HEK293 (cell line): ENCODE measurements at regions not wholly inside any gene's neighbourhood (a gene's known extent, or its start where the extent isn't known, plus 50 kb on each side); places are given as distances from the start of the nearest gene placed in this dataset.

Experiments used
- HOXA7 ChIP-seq: sonication (generic); formaldehyde crosslinking; IDR thresholded peaks from 2 replicates; pipeline ENCODE4 v1.8.1; 2022; ENCODE audit warnings: missing genetic modification reagents, borderline replicate concordance
- RBAK ChIP-seq: fragments of 450-650 bp; formaldehyde crosslinking; IDR thresholded peaks from 2 replicates; pipeline ENCODE4 v1.5.1; 2016; ENCODE audit warnings: missing biosample characterization, missing genetic modification characterization
- SCRT1 ChIP-seq: fragments of 450-650 bp; formaldehyde crosslinking; IDR thresholded peaks from 2 replicates; pipeline ENCODE4 v1.5.1; 2016; ENCODE audit warnings: missing biosample characterization, missing genetic modification characterization, borderline replicate concordance
- SETDB1 ChIP-seq: IDR thresholded peaks from one replicate; pipeline ENCODE4 v1.6.1; 2017; ENCODE audit warnings: mild to moderate bottlenecking, low read length, moderate library complexity, mixed read lengths; ENCODE audit not compliant: insufficient read length
- ZBTB48 ChIP-seq: fragments of 450-650 bp; formaldehyde crosslinking; IDR thresholded peaks from 2 replicates; pipeline ENCODE4 v1.5.1; 2016; ENCODE audit warnings: missing biosample characterization, missing genetic modification characterization
- ZFP69B ChIP-seq: fragments of 450-650 bp; formaldehyde crosslinking; IDR thresholded peaks from 2 replicates; pipeline ENCODE4 v1.5.1; 2016; ENCODE audit warnings: missing biosample characterization, missing genetic modification characterization
- ZIC2 ChIP-seq: fragments of 450-650 bp; formaldehyde crosslinking; IDR thresholded peaks from 2 replicates; pipeline ENCODE4 v1.5.1; 2016; ENCODE audit warnings: missing biosample characterization, missing genetic modification characterization
- ZNF112 ChIP-seq: fragments of 450-650 bp; formaldehyde crosslinking; IDR thresholded peaks from 2 replicates; pipeline ENCODE4 v1.5.0; 2017; ENCODE audit warnings: missing biosample characterization, missing genetic modification characterization
- ZNF132 ChIP-seq: fragments of 450-650 bp; formaldehyde crosslinking; IDR thresholded peaks from 2 replicates; pipeline ENCODE4 v1.5.1; 2017; ENCODE audit warnings: missing biosample characterization, missing genetic modification characterization, borderline replicate concordance
- ZNF239 ChIP-seq: fragments of 450-650 bp; formaldehyde crosslinking; IDR thresholded peaks from 2 replicates; pipeline ENCODE4 v1.5.1; 2016; ENCODE audit warnings: missing biosample characterization, missing genetic modification characterization
- ZNF266 ChIP-seq: fragments of 450-650 bp; formaldehyde crosslinking; IDR thresholded peaks from 2 replicates; pipeline ENCODE4 v1.5.1; 2016; ENCODE audit warnings: missing biosample characterization, missing genetic modification characterization, low read depth
- ZNF510 ChIP-seq: fragments of 450-650 bp; formaldehyde crosslinking; IDR thresholded peaks from 2 replicates; pipeline ENCODE4 v1.5.1; 2018; ENCODE audit warnings: mild to moderate bottlenecking, missing genetic modification characterization, missing biosample characterization; ENCODE audit not compliant: insufficient replicate concordance
- ZNF529 ChIP-seq: fragments of 450-650 bp; formaldehyde crosslinking; IDR thresholded peaks from 2 replicates; pipeline ENCODE4 v1.5.1; 2017; ENCODE audit warnings: missing genetic modification characterization, missing biosample characterization; ENCODE audit not compliant: insufficient replicate concordance
- ZNF548 ChIP-seq: fragments of 450-650 bp; formaldehyde crosslinking; IDR thresholded peaks from 2 replicates; pipeline ENCODE4 v1.5.1; 2016; ENCODE audit warnings: missing biosample characterization, missing genetic modification characterization
- ZNF560 ChIP-seq: fragments of 450-650 bp; formaldehyde crosslinking; IDR thresholded peaks from 2 replicates; pipeline ENCODE4 v1.5.1; 2017; ENCODE audit warnings: missing biosample characterization, missing genetic modification characterization, borderline replicate concordance
- ZNF623 ChIP-seq: fragments of 450-650 bp; formaldehyde crosslinking; IDR thresholded peaks from 2 replicates; pipeline ENCODE4 v1.5.1; 2016; ENCODE audit warnings: missing biosample characterization, missing genetic modification characterization
- ZNF664 ChIP-seq: fragments of 450-650 bp; formaldehyde crosslinking; IDR thresholded peaks from 2 replicates; pipeline ENCODE4 v1.5.1; 2016; ENCODE audit warnings: missing biosample characterization, missing genetic modification characterization
- ZNF707 ChIP-seq: fragments of 450-650 bp; formaldehyde crosslinking; IDR thresholded peaks from 2 replicates; pipeline ENCODE4 v1.5.1; 2016; ENCODE audit warnings: missing biosample characterization, missing genetic modification characterization
- ZNF843 ChIP-seq: fragments of 450-650 bp; formaldehyde crosslinking; IDR thresholded peaks from 2 replicates; pipeline ENCODE4 v1.5.1; 2016; ENCODE audit warnings: missing biosample characterization, missing genetic modification characterization
- ZSCAN30 ChIP-seq: fragments of 450-650 bp; IDR thresholded peaks from 2 replicates; pipeline ENCODE4 v1.5.1; 2018; ENCODE audit warnings: missing biosample characterization, mild to moderate bottlenecking, missing genetic modification characterization, moderate library complexity
- TF ChIP-seq, protein P1 (sequence below): fragments of 450-650 bp; formaldehyde crosslinking; IDR thresholded peaks from 2 replicates; pipeline ENCODE4 v1.5.0; 2017; ENCODE audit warnings: missing biosample characterization, missing genetic modification characterization, borderline replicate concordance
- TF ChIP-seq, protein P2 (sequence below): fragments of 450-650 bp; formaldehyde crosslinking; IDR thresholded peaks from 2 replicates; pipeline ENCODE4 v1.5.1; 2017; ENCODE audit warnings: missing biosample characterization, missing genetic modification characterization
- TF ChIP-seq, protein P3 (sequence below): IDR thresholded peaks from 2 replicates; pipeline ENCODE4 v1.6.1; 2011; ENCODE audit warnings: mild to moderate bottlenecking, low read depth, low read length, borderline replicate concordance
- TF ChIP-seq, protein P4 (sequence below): fragments of 450-650 bp; formaldehyde crosslinking; IDR thresholded peaks from 2 replicates; pipeline ENCODE4 v1.5.1; 2017; ENCODE audit warnings: missing biosample characterization, missing genetic modification characterization
- TF ChIP-seq, protein P5 (sequence below): fragments of 450-650 bp; formaldehyde crosslinking; IDR thresholded peaks from 2 replicates; pipeline ENCODE4 v1.5.1; 2016; ENCODE audit warnings: missing biosample characterization, missing genetic modification characterization, borderline replicate concordance
- TF ChIP-seq, protein P6 (sequence below): fragments of 450-650 bp; formaldehyde crosslinking; IDR thresholded peaks from 2 replicates; pipeline ENCODE4 v1.5.1; 2016; ENCODE audit warnings: missing biosample characterization, missing genetic modification characterization
- TF ChIP-seq, protein P7 (sequence below): fragments of 450-650 bp; formaldehyde crosslinking; IDR thresholded peaks from 2 replicates; pipeline ENCODE4 v1.5.1; 2016; ENCODE audit warnings: missing biosample characterization, missing genetic modification characterization

DNA sequence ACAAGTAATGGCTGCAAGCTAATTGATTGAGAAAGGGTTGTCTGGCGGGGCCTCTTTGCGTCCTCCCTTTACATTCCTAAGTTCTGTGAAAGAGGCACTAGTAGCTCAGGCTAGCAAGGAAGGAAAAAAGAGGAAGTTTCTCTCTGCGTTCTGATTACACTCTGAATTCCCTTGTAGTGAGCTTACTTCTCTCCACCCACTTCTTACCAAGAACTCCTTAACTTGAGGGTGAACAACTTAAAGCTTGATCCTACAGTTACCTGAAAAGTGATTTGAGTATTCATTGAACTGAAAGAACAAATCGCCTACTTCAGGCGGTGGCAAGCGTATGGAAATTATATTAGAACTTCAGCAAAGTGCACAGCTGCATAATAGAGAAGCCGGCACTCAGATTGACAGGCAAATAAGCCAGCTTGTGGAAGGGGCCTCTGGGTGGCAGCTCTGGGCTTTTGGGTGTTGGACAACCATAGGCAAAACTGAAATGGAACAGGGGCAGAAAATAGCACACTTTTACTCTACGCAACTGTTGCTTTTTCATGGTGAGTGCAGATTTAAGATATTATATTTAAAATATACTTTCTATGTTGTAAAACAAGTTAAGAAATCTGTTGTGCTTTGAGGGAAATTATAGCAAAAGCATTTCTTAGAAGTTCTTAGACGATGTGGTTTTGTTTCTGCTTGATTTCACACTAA lies 464.5 kb downstream of the USP25 start (continued):
- TF ChIP-seq, protein P1, sequence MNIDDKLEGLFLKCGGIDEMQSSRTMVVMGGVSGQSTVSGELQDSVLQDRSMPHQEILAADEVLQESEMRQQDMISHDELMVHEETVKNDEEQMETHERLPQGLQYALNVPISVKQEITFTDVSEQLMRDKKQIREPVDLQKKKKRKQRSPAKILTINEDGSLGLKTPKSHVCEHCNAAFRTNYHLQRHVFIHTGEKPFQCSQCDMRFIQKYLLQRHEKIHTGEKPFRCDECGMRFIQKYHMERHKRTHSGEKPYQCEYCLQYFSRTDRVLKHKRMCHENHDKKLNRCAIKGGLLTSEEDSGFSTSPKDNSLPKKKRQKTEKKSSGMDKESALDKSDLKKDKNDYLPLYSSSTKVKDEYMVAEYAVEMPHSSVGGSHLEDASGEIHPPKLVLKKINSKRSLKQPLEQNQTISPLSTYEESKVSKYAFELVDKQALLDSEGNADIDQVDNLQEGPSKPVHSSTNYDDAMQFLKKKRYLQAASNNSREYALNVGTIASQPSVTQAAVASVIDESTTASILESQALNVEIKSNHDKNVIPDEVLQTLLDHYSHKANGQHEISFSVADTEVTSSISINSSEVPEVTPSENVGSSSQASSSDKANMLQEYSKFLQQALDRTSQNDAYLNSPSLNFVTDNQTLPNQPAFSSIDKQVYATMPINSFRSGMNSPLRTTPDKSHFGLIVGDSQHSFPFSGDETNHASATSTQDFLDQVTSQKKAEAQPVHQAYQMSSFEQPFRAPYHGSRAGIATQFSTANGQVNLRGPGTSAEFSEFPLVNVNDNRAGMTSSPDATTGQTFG = no peak
- TF ChIP-seq ZNF664 (tag by site-specific recombination) = peak; percentile 81
- TF ChIP-seq ZBTB48 (tag by site-specific recombination) = no peak
- TF ChIP-seq ZNF560 (tag by site-specific recombination) = no peak
- TF ChIP-seq ZNF112 = no peak
- TF ChIP-seq HOXA7 = no peak
- no peak for TF ChIP-seq ZFP69B
- TF ChIP-seq, protein P2, sequence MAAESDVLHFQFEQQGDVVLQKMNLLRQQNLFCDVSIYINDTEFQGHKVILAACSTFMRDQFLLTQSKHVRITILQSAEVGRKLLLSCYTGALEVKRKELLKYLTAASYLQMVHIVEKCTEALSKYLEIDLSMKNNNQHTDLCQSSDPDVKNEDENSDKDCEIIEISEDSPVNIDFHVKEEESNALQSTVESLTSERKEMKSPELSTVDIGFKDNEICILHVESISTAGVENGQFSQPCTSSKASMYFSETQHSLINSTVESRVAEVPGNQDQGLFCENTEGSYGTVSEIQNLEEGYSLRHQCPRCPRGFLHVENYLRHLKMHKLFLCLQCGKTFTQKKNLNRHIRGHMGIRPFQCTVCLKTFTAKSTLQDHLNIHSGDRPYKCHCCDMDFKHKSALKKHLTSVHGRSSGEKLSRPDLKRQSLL (tag by site-specific recombination) = no peak
- no peak for TF ChIP-seq ZNF510 (tag by site-specific recombination)
- TF ChIP-seq, protein P3, sequence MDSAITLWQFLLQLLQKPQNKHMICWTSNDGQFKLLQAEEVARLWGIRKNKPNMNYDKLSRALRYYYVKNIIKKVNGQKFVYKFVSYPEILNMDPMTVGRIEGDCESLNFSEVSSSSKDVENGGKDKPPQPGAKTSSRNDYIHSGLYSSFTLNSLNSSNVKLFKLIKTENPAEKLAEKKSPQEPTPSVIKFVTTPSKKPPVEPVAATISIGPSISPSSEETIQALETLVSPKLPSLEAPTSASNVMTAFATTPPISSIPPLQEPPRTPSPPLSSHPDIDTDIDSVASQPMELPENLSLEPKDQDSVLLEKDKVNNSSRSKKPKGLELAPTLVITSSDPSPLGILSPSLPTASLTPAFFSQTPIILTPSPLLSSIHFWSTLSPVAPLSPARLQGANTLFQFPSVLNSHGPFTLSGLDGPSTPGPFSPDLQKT = no peak
- no peak for TF ChIP-seq ZNF529 (tag by site-specific recombination)
- TF ChIP-seq RBAK (tag by site-specific recombination) = no peak
- TF ChIP-seq, protein P4, sequence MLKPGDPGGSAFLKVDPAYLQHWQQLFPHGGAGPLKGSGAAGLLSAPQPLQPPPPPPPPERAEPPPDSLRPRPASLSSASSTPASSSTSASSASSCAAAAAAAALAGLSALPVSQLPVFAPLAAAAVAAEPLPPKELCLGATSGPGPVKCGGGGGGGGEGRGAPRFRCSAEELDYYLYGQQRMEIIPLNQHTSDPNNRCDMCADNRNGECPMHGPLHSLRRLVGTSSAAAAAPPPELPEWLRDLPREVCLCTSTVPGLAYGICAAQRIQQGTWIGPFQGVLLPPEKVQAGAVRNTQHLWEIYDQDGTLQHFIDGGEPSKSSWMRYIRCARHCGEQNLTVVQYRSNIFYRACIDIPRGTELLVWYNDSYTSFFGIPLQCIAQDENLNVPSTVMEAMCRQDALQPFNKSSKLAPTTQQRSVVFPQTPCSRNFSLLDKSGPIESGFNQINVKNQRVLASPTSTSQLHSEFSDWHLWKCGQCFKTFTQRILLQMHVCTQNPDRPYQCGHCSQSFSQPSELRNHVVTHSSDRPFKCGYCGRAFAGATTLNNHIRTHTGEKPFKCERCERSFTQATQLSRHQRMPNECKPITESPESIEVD = no peak
- TF ChIP-seq ZNF707 (tag by site-specific recombination) = no peak
- TF ChIP-seq ZNF548 (tag by site-specific recombination) = no peak
- TF ChIP-seq, protein P5, sequence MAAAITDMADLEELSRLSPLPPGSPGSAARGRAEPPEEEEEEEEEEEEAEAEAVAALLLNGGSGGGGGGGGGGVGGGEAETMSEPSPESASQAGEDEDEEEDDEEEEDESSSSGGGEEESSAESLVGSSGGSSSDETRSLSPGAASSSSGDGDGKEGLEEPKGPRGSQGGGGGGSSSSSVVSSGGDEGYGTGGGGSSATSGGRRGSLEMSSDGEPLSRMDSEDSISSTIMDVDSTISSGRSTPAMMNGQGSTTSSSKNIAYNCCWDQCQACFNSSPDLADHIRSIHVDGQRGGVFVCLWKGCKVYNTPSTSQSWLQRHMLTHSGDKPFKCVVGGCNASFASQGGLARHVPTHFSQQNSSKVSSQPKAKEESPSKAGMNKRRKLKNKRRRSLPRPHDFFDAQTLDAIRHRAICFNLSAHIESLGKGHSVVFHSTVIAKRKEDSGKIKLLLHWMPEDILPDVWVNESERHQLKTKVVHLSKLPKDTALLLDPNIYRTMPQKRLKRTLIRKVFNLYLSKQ (tag by site-specific recombination) = no peak
- peak; percentile 50; the same call in 1 of the 2 replicates for TF ChIP-seq ZSCAN30 (tag by site-specific recombination)
- TF ChIP-seq, protein P6, sequence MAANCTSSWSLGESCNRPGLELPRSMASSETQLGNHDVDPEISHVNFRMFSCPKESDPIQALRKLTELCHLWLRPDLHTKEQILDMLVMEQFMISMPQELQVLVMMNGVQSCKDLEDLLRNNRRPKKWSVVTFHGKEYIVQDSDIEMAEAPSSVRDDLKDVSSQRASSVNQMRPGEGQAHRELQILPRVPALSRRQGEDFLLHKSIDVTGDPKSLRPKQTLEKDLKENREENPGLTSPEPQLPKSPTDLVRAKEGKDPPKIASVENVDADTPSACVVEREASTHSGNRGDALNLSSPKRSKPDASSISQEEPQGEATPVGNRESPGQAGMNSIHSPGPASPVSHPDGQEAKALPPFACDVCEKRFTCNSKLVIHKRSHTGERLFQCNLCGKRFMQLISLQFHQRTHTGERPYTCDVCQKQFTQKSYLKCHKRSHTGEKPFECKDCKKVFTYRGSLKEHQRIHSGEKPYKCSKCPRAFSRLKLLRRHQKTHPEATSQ (tag by site-specific recombination) = no peak
- no peak for TF ChIP-seq ZNF239 (tag by site-specific recombination)
- no peak for TF ChIP-seq ZNF266 (tag by site-specific recombination)
- no peak for TF ChIP-seq ZNF132 (tag by site-specific recombination)
- no peak for TF ChIP-seq SETDB1
- TF ChIP-seq SCRT1 (tag by site-specific recombination) = no peak
- no peak for TF ChIP-seq ZIC2 (tag by site-specific recombination)
- TF ChIP-seq ZNF843 (tag by site-specific recombination) = no peak
- TF ChIP-seq, protein P7, sequence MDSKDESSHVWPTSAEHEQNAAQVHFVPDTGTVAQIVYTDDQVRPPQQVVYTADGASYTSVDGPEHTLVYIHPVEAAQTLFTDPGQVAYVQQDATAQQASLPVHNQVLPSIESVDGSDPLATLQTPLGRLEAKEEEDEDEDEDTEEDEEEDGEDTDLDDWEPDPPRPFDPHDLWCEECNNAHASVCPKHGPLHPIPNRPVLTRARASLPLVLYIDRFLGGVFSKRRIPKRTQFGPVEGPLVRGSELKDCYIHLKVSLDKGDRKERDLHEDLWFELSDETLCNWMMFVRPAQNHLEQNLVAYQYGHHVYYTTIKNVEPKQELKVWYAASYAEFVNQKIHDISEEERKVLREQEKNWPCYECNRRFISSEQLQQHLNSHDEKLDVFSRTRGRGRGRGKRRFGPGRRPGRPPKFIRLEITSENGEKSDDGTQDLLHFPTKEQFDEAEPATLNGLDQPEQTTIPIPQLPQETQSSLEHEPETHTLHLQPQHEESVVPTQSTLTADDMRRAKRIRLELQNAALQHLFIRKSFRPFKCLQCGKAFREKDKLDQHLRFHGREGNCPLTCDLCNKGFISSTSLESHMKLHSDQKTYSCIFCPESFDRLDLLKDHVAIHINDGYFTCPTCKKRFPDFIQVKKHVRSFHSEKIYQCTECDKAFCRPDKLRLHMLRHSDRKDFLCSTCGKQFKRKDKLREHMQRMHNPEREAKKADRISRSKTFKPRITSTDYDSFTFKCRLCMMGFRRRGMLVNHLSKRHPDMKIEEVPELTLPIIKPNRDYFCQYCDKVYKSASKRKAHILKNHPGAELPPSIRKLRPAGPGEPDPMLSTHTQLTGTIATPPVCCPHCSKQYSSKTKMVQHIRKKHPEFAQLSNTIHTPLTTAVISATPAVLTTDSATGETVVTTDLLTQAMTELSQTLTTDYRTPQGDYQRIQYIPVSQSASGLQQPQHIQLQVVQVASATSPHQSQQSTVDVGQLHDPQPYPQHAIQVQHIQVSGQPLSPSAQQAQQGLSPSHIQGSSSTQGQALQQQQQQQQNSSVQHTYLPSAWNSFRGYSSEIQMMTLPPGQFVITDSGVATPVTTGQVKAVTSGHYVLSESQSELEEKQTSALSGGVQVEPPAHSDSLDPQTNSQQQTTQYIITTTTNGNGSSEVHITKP (tag by site-specific recombination) = no peak
- no peak for TF ChIP-seq ZNF623 (tag by site-specific recombination)
